ENCODE measurements at regions not wholly inside any gene's neighbourhood (a gene's known extent, or its start where the extent isn't known, plus 50 kb on each side); places are given as distances from the start of the nearest gene placed in this dataset.

GRCh38 chr4:42747971-42748370 lies 91.1 kb upstream of the ATP8A1 start:
- TF ChIP-seq RFX5 (IDR thresholded peaks at IDR 0.05; ENCODE audit: low read depth, low read length) (no peak), RCOR1 (IDR thresholded peaks at IDR 0.05; ENCODE audit: insufficient replicate concordance, low read length) (no peak), POLR2A (IDR thresholded peaks at IDR 0.05; ENCODE audit: low read depth, low read length) (no peak), CTCF (conservative IDR thresholded peaks at IDR 0.05; ENCODE audit: low read depth, low read length) (no peak), CEBPB (IDR thresholded peaks at IDR 0.05; ENCODE audit: low read depth, low read length) (no peak), NFE2L2 (IDR thresholded peaks at IDR 0.05; ENCODE audit: low read depth, low read length) (no peak), USF2 (IDR thresholded peaks at IDR 0.05; ENCODE audit: low read depth, low read length) (no peak), MXI1 (IDR thresholded peaks at IDR 0.05; ENCODE audit: borderline replicate concordance, low read depth, low read length) (no peak), RAD21 (IDR thresholded peaks at IDR 0.05; ENCODE audit: low read length) (no peak), MAFK (IDR thresholded peaks at IDR 0.05; ENCODE audit: low read depth, low read length) (no peak)

All from IMR-90 (cell line).